GM18870 (cell line): ENCODE measurements at regions not wholly inside any gene's neighbourhood (a gene's known extent, or its start where the extent isn't known, plus 50 kb on each side); places are given as distances from the start of the nearest gene placed in this dataset.
"Not testable (repeated sequence)": the region's sequence is repeated elsewhere in the genome, so short reads cannot be mapped to it uniquely, and the experiment has no call there.

Source experiments
- ATAC-seq: cut with Tn5 transposase; IDR thresholded peaks from one replicate; pipeline ENCODE4 v1.9.1; 2021; ENCODE audit warnings: moderate library complexity; ENCODE audit not compliant: unreplicated experiment

DNA sequence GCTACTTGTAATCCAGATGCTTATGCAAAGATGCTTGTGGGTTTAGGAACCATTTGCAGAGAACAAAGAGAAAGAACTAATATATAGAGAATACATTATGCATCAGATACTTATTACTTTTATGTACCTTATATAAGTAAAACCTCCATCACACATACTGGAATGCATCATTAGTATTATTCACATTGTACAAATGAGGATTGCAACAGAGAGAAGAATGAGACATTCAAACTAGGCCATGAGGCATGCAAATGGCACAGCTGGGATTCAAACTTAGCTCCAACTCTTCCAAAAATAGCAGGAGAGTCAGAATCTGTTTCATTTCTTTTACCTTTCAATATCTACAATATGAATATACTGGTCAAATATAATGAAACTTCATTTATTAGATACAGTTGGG, 1001.4 kb upstream of the ADAMTS5 start:
- ATAC-seq, result not testable (repeated sequence)

DNA sequence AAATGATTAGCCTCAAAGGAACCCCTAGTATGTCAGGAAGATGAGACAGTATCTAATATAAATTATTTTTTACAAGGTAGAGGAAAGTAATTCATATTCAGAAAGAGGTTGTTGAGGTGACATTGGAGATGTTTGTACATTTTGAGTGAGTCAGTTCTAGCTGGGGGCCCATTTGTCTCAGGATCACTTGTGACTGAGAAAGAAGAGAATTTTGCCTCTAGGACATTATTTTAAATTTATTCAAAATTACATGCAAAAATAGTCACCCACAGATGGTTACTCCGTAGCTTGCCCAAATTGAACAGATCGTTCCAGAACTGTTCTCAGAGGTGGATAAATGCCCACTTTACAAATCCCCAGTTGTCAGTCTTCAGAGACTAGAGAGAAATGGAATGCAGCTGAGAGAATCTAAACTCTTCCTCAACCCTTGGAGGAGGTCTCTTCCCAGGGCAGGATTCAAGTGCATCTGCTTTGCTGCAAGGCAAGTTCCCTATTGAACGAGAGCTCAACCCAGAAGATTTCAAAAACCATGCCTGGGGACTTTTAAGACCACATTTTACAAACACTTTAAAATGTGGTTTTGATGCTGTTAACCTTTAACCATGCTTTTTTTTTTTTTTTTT, 987.8 kb upstream of the ADAMTS5 start:
- ATAC-seq, result no peak

DNA sequence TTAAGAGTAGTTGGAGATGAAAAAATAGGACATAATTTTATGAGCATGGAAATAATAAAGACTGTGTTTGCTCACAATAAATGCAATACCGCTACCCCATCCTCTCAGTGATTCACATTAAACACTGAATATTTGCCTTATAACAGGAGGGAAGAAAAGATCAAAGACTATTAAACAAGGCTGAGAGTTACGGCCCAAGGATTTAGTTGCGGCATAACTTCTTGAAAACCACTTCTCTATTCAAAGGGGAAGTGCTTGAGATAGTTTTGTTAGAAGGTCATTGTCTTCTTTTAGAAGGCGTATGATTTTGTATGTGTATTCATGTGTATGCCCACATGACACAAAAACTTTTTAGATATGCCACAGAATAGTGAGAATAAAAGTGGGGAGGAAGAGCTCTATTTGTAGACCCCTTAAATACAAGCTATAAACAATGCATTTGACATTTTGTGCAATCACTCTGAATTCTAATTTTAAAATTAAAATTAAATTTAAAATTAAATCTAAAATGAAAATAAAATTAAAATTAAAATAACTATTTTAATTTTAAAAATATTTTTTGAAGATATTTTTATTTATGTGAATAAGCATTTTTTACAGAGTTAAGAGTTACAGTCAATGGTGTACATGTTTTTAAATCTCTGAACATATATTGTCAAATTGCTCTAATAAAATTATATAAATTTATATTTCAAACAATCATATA, 986.6 kb upstream of the ADAMTS5 start:
- no peak for ATAC-seq

DNA sequence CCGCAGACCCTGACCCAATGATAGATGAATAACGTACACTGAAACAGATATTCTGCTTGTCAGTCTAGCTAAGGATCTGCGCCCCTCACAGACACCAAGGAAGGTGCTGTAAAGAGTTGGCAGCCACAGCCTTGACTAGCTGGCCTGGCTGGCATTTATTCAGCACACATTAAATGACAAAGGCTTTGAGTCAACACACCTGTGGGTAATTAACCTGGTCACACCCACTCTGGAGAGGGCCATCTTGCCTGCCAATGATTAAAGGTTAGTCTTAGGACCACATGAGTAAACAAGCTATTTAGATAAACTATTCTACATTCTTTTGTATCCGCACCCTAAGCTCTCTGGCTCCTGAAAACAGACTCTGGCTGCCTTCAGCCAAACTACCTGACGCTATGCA, 982.2 kb upstream of the ADAMTS5 start:
- ATAC-seq, result not testable (repeated sequence)

DNA sequence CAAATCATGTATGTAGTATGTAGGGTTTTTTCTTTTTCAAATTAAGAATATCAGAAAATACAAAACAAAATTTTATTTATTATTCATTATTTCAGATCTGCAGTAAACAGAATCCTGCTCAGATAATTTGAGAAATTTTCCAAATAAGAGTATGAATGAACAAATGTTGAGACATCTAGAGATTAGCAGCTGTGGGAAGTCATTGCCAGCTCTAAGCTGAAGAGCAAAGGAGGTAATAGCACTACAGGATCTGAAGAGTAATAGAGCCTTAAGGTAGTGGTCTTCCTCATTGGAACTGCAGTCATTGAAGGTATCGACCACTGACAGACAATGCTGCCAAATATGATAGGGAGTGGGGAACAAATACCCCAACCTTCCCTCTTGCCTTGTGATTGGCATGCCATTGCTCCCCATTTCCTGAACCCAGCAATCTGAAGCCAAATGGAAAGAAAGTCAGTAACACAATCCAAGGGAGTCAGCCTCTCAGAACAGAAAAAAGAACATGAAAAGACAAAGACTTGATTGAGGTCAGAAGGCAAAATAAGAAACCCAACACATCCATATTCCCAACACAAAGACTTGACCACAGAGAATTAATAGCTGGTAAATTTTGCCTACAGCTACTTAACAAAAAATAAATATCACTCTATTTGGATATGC, 963.4 kb upstream of the ADAMTS5 start:
- not testable (repeated sequence) for ATAC-seq

DNA sequence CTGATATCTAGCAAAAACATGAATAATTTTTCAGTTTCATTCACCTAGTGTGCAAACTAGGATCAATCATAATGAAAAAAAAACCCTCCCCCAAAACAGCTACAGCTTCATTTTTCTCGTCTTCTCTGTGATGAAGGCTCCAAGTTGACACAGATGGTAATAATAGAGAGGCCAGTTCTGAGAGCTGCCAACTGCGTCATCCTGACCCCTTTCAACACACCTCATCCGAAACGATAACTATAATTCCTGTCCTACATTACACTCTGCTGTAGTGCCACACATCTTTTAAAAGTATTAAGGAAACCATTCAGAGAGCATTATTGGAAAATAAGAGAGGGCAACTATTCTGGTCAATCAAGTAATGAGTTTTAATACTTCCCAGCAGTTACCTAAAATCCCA, 962.3 kb upstream of the ADAMTS5 start:
- not testable (repeated sequence) for ATAC-seq

DNA sequence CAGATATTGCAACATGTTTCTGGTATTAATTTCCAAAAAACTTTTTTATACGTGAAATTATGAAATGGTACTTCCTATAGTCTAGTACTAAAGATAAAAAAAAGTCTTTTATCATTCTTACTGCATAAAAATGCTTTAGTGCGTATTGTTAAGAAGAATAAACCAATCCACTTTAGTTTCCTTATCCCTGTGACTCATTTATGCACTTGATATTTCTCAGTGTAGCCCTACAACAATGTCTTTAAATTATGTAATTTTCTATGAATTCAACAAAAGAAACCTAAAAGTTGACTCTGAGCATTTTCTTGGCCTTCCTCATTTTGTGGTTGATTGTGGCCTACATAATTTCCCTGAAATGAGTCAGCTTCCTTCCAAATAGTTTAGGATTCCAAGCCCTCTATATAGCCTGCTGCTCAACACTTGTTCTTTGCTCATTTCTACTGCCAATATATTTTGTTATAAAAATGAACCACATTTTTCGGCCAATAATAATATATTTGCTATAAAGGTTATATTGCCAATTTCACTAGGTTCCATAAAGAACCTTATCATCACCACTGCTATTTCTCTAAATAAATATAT, 961.7 kb upstream of the ADAMTS5 start:
- not testable (repeated sequence) for ATAC-seq

DNA sequence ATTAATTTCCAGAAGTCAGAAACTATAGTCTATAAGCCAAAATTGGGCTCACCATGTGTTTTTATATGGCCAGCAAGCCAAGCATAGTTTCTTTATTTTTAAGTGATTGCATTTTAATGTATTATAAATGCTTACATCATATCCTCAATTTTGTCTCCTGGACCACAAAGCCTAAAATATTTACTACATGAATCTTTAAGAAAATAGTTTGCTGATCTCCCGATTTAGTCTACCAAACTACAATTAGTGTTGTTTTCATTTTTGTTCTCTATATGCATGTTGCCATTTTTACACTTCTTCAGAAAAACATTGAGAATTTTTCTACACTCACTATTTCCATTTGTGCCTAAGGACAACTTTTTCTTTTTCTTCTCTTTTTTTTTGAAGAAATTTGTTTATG, 954.5 kb upstream of the ADAMTS5 start:
- not testable (repeated sequence) for ATAC-seq

DNA sequence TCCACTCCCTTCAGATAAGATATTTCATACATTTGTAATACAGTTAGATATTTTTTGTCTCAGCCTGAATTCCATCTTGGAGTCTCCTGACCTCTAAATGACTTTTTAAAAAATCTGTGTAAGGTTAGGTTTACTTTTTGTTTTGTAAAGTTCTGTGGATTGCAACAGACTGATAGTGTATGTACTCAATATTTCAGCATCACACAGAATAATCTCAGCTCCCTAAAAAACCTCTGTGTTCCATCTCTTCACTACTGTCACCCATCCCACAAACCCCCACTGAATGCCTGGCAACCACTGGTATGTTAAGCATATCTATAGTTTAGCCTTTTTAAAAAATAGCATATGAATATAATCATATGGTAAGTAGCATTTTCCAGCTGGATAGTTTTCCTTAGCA, 951.1 kb upstream of the ADAMTS5 start:
- ATAC-seq, result not testable (repeated sequence)

DNA sequence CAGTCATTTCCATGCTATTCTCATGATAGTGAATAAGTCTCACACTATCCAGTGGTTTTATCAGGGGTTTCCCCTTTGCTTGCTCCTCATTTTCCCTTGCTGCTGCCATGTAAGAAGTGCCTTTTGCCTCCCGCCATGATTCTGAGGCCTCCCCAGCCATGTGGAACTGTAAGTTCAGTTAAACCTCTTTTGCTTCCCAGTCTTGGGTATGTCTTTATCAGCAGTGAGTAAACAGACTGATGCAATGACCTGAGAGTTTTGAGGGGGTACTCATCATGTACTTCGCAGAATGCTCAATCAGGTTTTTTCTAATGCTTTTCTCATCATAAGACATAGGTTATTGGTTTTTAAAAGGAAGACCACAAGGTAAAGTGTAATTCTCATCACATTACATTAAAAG, 949.4 kb upstream of the ADAMTS5 start:
- not testable (repeated sequence) for ATAC-seq

DNA sequence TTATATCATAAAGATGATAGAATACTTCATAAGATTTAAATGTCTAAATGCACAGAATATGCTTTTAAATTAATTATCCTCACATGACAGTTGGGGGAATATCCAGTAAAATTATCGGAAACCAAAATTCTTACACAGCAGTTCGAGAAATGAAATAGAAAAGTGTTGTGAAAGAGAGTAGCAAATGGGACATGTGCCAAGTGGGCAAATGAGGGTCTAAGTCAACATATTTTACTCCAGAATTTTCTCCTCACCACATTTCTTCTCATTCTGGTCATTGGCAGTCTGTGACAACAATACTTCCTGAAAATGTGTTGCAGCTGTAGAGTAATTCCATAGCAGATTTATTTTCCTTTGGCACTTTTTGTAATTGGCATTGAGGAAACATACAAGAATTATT, 945.2 kb upstream of the ADAMTS5 start:
- ATAC-seq, result not testable (repeated sequence)

DNA sequence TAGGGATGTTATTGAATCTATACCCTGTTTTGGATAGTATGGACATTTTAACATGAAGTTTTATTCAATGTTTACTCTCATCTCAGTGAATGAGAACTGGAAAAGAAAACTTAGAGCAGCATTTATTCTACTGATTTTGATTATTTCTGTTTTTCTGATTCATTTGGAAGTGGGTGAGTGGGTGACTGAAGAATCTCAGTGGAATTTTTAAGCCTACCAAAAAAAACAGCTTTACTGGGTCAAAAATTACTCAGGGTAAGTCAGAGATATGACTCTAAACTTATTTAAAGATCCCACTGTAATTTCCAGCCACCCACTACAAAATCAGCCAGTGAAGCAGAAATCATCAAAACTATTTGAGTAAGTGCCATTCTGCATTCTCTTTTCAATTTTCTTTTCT, 942.6 kb upstream of the ADAMTS5 start:
- not testable (repeated sequence) for ATAC-seq

DNA sequence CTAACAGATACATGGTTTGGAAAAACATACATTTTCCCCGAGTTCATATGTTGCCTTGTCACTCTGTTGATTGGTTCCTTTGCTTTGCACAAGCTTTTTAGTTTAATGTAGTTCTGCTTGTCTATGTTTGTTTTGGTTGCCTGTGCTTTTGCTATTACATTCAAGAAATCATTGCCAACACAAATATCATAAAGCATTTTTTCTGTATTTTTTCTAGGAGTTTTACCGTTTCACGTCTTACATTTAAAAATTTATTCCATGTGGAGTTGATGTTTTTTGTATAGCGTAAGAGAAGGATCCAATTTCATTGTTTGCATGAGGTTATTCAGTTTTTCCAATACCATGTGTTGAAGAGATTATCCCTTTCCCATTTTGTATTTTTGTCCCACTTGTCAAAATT, 941.9 kb upstream of the ADAMTS5 start:
- ATAC-seq, result not testable (repeated sequence)

DNA sequence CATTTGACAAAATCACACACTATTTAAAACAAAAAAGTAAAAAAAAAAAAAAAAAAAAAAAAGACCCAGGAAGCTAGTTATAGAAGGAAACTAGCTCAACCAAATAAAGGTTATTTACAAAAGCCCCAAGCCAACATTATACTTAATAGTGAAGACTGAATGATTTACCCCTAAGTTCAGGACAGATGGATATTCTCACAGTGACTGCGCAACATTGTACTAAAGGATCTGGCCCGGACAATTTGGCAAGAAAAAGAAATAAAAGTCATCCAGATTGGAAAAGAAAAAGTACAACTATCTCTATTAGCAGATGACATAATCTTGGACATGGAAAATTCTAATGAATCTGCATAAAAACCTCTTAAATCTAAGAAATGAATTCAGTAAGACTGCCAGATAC, 936.0 kb upstream of the ADAMTS5 start:
- ATAC-seq, result not testable (repeated sequence)

DNA sequence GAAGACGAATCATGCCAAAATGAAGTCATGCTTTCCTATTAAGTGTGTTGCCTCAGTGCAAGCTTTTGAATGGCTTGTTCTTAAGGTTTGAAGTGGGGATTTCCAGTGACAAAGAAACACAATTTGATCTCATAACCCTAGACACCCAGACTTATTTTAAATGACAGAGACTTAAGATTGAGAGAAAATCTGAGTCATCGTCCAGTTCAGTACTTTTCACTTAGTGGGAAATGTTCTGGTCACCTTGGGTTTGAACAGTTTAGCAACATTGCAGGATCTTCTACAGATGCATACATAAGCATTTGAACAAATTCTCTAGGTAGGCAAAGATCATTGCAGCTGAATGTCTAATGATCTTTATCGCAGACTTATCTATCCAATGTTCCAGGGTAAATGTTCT, 926.7 kb upstream of the ADAMTS5 start:
- not testable (repeated sequence) for ATAC-seq

DNA sequence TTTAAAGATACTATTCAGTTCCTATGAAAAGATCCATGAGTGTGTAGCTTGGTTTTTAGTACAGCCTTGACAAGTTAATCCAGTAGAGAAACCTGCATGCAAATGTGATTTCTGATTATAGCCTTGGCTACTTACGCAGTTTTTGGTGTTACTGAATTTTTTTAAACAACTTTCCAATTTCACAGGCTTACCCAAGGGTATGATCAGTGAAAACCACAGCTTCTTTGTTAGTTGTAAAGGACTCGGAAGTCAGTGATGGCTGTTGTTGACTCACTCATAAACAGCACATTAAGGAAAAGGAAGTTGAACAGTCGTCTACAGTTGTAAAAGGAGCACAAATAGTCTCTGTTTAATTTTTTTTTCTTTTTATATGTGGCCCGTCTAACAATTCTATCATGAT, 924.6 kb upstream of the ADAMTS5 start:
- peak; percentile 86 for ATAC-seq

DNA sequence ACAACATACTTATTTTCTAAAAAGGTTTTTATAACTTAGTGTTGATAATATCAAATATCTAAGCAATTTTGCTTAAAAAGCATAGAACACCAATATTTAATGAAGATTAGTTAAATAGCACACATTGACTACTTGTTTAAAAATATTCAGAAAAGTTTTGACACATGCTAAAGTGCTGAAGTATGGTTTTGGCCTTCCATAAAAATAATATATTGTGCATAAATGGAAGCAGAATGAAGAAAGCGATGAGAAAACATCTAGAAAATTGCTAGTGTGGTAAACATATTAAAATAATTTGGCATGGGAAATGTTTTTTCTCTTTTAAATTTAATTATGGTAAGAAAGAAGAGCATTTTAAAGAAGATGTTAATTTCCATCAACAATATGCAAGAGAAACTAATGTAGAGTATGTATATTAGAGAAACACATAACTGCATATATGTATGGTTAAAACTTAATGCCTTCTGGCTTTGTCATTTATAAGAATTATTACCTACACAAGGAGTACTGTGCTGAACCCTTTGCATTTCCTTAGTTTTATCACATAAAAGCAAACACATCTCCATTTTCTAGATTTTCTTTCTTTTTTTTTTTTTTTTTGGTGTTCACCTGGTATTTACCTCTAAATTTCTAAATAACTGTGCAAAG, 921.0 kb upstream of the ADAMTS5 start:
- not testable (repeated sequence) for ATAC-seq

DNA sequence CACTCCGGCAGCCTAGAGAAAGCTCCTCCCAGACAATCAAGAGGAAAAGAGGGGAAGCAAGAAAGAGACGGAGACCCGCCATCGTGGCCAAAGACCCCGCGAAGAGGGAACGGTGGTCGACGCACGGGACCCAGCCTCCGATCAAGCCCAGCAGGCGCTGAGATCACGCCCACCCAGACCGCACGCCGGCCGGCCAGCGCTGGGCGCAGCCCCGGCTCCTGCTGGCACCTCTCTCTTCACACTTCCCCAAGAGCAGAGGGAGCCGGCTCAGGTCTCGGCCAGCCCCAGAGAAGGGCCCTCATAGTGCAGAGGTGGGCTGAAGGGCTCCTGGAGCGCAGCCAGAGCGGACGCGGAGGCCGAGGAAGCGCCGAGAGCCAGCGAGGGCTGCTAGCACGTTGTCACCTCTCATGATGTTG, 918.4 kb upstream of the ADAMTS5 start:
- no peak for ATAC-seq

DNA sequence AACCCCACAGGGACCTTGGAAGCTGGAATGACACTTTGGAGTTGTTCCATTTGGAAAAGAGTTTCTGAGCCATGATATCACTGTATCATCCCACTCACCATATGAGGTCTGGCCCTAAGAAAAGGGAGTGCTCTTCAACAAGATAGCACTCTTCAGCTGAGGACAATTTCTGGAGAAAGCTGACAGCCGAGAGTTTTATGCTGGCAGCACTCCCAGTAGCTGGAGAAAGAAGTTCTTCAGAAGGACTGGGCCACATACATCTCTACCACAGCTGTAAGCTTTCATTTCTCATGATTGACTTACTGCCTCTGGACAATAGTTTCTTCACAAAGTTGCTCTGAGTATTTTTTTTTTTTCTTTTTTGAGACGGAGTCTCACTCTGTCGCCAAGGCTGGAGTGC, 914.4 kb upstream of the ADAMTS5 start:
- not testable (repeated sequence) for ATAC-seq

DNA sequence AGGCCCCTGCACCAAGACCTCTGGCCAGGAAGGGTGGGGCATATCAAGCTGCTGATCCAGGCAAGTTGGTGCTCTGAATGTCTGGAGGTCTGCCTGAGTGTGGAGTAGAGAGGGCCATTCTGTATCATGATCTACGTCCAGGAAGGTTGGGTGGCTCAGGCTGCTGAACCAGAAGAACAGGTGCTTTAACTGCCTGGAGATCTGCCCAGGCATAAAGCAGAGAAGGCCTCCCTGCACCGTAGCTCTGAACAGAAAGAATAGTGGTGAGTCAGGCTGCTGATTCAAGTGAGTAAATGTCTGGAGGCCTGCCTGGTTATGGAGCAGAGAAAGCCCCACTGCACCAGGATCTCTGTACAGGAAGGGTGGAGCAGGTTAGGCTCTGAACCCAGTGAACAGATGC, 905.5 kb upstream of the ADAMTS5 start:
- ATAC-seq, result not testable (repeated sequence)

DNA sequence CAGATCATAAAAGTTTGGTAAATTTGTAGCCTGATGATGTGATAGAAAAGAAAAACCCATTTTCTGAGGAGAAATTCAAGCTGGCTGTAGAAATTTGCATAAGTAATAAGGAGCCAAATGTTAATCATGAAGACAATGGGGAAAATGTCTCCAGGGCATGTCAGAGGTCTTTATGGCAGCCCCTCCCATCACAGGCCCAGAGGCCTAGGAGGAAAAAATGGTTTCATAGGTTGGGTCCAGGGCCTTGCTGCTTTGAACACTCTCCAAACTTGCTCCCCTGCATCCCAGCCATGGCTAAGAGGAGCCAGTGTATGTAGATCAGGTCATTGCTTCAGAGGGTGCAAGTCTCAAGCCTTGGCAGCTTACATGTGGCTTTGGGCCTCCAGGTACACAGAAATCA, 903.9 kb upstream of the ADAMTS5 start:
- ATAC-seq, result not testable (repeated sequence)
